Common myeloid progenitor, CD34-positive (primary cell): ENCODE measurements at regions not wholly inside any gene's neighbourhood (a gene's known extent, or its start where the extent isn't known, plus 50 kb on each side); places are given as distances from the start of the nearest gene placed in this dataset.

Experiments used
- CTCF ChIA-PET: fragments of 350-600 bp; sonication (Branson Sonifier 250); formaldehyde crosslinking; loops from one replicate; lab custom pipeline; 2021; ENCODE audit warnings: antibody characterized with exemption; lab: Charles Lee
- POLR2A ChIA-PET: fragments of 350-600 bp; sonication (Branson Sonifier 250); formaldehyde crosslinking; loops from one replicate; lab custom pipeline; 2021; ENCODE audit warnings: antibody characterized with exemption; lab: Charles Lee
- DNase-seq, 3 donors: peaks; one replicate each; pipeline versions ENCODE4 v3.0.0 to v3.0.0-alpha.2; 2013
- H3K27ac ChIP-seq, 2 experiments: 1 replicate in 1 of 2; 2 replicates in 1 of 2; pipeline ENCODE4 v1.7.0; 2013; ENCODE audit warnings: inconsistent platforms in 2 of 2, low read length in 2 of 2, mild to moderate bottlenecking in 2 of 2, low read depth in 1 of 2, moderate library complexity in 1 of 2; ENCODE audit not compliant: severe bottlenecking in 2 of 2, insufficient read depth in 1 of 2, poor library complexity in 1 of 2
- H3K27me3 ChIP-seq, 5 experiments: replicated peaks in 2 of 5; 1 replicate in 3 of 5; 2 replicates in 2 of 5; pipeline versions ENCODE4 v1.6.1 to v1.7.0; 2013; ENCODE audit warnings: low read length in 4 of 5, mild to moderate bottlenecking in 2 of 5, moderate library complexity in 2 of 5, inconsistent platforms in 1 of 5; ENCODE audit not compliant: insufficient read depth in 5 of 5, control insufficient read depth in 4 of 5
- H3K36me3 ChIP-seq, 4 experiments: 1 replicate in 2 of 4; 2 replicates in 2 of 4; pipeline versions ENCODE4 v1.6.1 to v1.7.0; 2013; ENCODE audit warnings: low read length in 3 of 4, control low read depth in 1 of 4, mild to moderate bottlenecking in 1 of 4; ENCODE audit not compliant: control insufficient read depth in 4 of 4, insufficient read depth in 4 of 4
- H3K4me1 ChIP-seq, 4 experiments: 1 replicate in 3 of 4; 2 replicates in 1 of 4; pipeline versions ENCODE4 v1.6.1 to v1.7.1; 2013; ENCODE audit warnings: low read length in 3 of 4, mild to moderate bottlenecking in 3 of 4, control low read depth in 1 of 4, inconsistent platforms in 1 of 4, moderate library complexity in 1 of 4; ENCODE audit not compliant: control insufficient read depth in 4 of 4, insufficient read depth in 4 of 4; ENCODE audit errors: control extremely low read depth in 1 of 4
- H3K4me3 ChIP-seq, 7 experiments: 1 replicate in 4 of 7; 2 replicates in 3 of 7; pipeline versions ENCODE4 v1.5.1 to v1.7.0; 2013; ENCODE audit warnings: mild to moderate bottlenecking in 7 of 7, low read length in 6 of 7, moderate library complexity in 6 of 7, inconsistent platforms in 2 of 7, low read depth in 2 of 7, control low read depth in 1 of 7; ENCODE audit not compliant: insufficient read depth in 4 of 7, control insufficient read depth in 1 of 7; ENCODE audit errors: extremely low read depth in 1 of 7
- H3K9me3 ChIP-seq, 5 experiments: 1 replicate in 4 of 5; 2 replicates in 1 of 5; pipeline versions ENCODE4 v1.6.1 to v1.7.1; 2013; ENCODE audit warnings: low read length in 4 of 5, mild to moderate bottlenecking in 2 of 5, inconsistent platforms in 1 of 5, low read depth in 1 of 5, moderate library complexity in 1 of 5; ENCODE audit not compliant: control insufficient read depth in 4 of 5, insufficient read depth in 2 of 5; ENCODE audit errors: control extremely low read depth in 1 of 5
- WGBS: methylation state at CpG from one replicate; pipeline ENCODE4 v1.1.5; 2013; ENCODE audit not compliant: insufficient coverage; 5-methylcytosine and 5-hydroxymethylcytosine counted together

DNA sequence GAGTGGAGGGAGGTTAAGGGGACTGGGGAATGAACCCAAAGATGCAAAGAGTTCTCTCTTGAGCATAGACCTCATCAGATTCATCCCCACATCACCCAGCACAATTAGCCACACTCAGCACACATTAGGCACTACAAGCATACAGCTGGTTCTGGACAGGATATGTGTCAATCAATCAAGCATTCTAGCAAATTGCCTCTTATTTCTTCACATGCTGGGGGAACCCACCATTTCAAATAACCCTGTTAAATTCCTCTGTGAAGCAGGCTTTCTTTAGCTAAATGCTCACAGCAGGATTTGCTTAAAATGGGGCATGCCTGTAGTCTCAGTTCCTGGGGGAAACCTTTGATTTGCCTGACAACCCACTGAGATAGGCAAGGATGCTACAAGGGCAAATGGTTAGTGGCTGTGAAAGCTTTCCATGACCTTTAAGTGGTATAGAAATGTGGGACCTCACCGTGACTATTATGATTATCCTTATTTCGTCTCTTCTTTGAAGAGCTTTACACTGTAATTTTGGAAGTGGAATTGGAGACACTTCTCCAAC lies 193.4 kb upstream of the ZMIZ1 start:
- Histone ChIP-seq H3K27me3 (peaks cover 0 to 15% (median 2%) of the 10 kb centered on the region in 5 experiments), H3K9me3 (peaks cover 0 to 6% (median 3%) of the 10 kb centered on the region in 5 experiments), H3K4me3 (no peak overlapping the region), H3K4me1 (peaks cover 0 to 7% (median 2%) of the 10 kb centered on the region in 4 experiments), H3K36me3 (no peaks in the 10 kb centered on the region), H3K27ac (no peak overlapping the region)
- DNase-seq, result no peak
- ChIA-PET POLR2A (no interaction called here), CTCF (interaction anchor here (1.0 to 1.2 kb wide), 3 partner anchors 14 to 320 kb away, joined by 3 to 4 read pairs (median 3); no protein-coding TSS in a partner anchor)
- 100% methylated on average over 2 of the region's 2 CpGs for WGBS

GRCh38 chr10:78875932-78876331 lies 192.8 kb upstream of the ZMIZ1 start:
- ChIA-PET CTCF (interaction anchor here (1.0 to 1.2 kb wide), 2 partner anchors 14 to 16 kb away, joined by 3 to 4 read pairs; no protein-coding TSS in a partner anchor), POLR2A (no interaction called here)
- peaks cover 0 to 6% (median 3%) of the 10 kb centered on the region in 5 experiments for H3K9me3 ChIP-seq
- H3K27ac ChIP-seq, result no peak overlapping the region
- H3K4me1 ChIP-seq, result peaks cover 0 to 5% (median 0%) of the 10 kb centered on the region in 4 experiments
- no peak for DNase-seq
- H3K36me3 ChIP-seq, result no peaks in the 10 kb centered on the region
- WGBS, result 96% methylated on average over 4 of the region's 4 CpGs
- H3K4me3 ChIP-seq, result no peak overlapping the region
- peaks cover 0 to 11% (median 2%) of the 10 kb centered on the region in 5 experiments for H3K27me3 ChIP-seq

DNA sequence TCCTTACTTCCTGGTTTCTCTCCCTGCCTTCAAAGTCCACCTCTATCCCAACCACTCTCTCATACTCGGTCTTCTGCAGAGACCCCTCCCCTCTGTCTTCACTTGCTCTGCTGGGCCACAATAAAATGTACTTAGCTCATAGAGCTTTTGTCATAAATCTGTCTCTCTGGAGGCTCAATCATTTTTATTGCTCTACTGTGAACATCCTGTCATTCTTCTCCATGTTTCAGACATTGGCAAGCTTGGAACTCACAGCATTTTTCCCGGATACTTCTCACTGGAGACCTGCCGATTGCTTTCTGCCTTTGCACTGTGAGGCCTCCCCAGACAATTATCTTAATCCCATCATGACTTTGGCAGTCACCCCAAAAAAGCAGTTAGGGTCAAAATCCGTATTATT lies 192.3 kb upstream of the ZMIZ1 start:
- H3K36me3 ChIP-seq, result no peaks in the 10 kb centered on the region
- DNase-seq, result no peak
- 100% methylated on average over 1 of the region's 4 CpGs for WGBS
- H3K9me3 ChIP-seq, result peaks cover 0 to 6% (median 3%) of the 10 kb centered on the region in 5 experiments
- no peak overlapping the region for H3K27ac ChIP-seq
- ChIA-PET POLR2A (no interaction called here), CTCF (no interaction called here)
- no peak overlapping the region for H3K4me3 ChIP-seq
- peaks cover 0 to 5% (median 0%) of the 10 kb centered on the region in 4 experiments for H3K4me1 ChIP-seq
- peaks cover 0 to 7% (median 2%) of the 10 kb centered on the region in 5 experiments for H3K27me3 ChIP-seq

GRCh38 chr10:78879621-78880020 lies 189.1 kb upstream of the ZMIZ1 start:
- DNase-seq, result no peak
- Histone ChIP-seq H3K4me1 (no peaks in the 10 kb centered on the region), H3K27me3 (peaks cover 0 to 2% (median 0%) of the 10 kb centered on the region in 5 experiments), H3K9me3 (peaks cover 0 to 9% (median 3%) of the 10 kb centered on the region in 5 experiments), H3K27ac (no peak overlapping the region), H3K36me3 (no peaks in the 10 kb centered on the region), H3K4me3 (no peak overlapping the region)
- WGBS, result no CpG with 5 or more reads among the region's 3 CpGs
- CTCF ChIA-PET, result no interaction called here
- POLR2A ChIA-PET, result no interaction called here

DNA sequence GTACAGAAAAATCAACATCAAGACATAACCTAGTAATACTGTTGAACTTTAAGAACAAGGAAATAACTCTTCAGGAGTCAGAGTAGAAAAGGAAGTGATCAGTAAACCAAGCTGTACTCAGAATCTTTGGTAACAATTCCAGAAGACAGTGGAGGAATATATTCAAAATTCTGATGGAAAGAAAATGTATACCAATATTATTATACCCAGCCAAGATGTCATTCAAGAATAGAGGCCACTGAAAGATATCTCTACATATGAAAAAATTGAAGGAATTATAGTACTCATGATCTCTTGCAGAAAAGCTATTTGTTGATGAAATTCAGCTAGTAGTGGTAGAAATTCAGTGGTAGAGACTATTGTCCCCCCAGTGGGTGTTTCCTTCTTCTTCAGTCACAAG lies 182.6 kb upstream of the ZMIZ1 start:
- H3K4me1 ChIP-seq, result peaks cover 0 to 3% (median 0%) of the 10 kb centered on the region in 4 experiments
- H3K9me3 ChIP-seq, result peaks cover 3 to 22% (median 5%) of the 10 kb centered on the region in 5 experiments
- no peaks in the 10 kb centered on the region for H3K36me3 ChIP-seq
- no peak overlapping the region for H3K27ac ChIP-seq
- no peak overlapping the region for H3K4me3 ChIP-seq
- CTCF ChIA-PET, result no interaction called here
- POLR2A ChIA-PET, result no interaction called here
- no peaks in the 10 kb centered on the region for H3K27me3 ChIP-seq
- no peak for DNase-seq

DNA sequence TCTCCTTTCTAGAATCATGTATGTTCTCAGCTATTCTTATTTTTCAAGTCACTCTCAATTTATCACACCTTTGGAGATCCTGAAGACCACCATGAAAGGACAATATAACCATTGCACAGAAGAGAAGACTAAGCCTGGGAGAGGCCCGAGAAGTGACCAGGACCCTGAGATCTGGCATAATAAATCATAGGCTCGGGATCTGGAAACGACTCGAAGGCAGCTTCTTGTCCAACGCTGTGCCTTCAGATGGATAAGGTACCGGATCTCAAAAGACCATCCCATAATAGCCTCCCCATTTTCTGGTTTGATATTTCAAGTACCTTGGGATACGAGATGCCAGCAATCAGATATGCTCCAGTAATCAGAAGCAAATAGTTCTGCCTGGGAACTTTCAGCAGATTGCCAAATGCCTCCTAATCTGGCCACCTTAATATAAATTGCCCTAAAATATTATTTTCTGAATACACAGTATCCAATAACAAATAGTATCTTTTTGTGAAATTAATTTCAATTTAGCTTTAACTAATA lies 179.2 kb upstream of the ZMIZ1 start:
- DNase-seq, result no peak
- Histone ChIP-seq H3K4me1 (peaks cover 0 to 15% (median 1%) of the 10 kb centered on the region in 4 experiments), H3K27me3 (no peaks in the 10 kb centered on the region), H3K27ac (no peak overlapping the region), H3K36me3 (no peaks in the 10 kb centered on the region), H3K4me3 (no peak overlapping the region), H3K9me3 (peaks cover 0 to 18% (median 5%) of the 10 kb centered on the region in 5 experiments)
- ChIA-PET CTCF (interaction anchor here (1.0 to 1.7 kb wide), 3 partner anchors 14 to 306 kb away, joined by 3 to 4 read pairs (median 3); no protein-coding TSS in a partner anchor), POLR2A (no interaction called here)
- WGBS, result 98% methylated on average over 6 of the region's 7 CpGs

GRCh38 chr10:78890506-78890905 lies 178.3 kb upstream of the ZMIZ1 start:
- H3K36me3 ChIP-seq, result no peaks in the 10 kb centered on the region
- H3K9me3 ChIP-seq, result peaks cover 0 to 11% (median 5%) of the 10 kb centered on the region in 5 experiments
- H3K27ac ChIP-seq, result no peak overlapping the region
- no peak for DNase-seq
- ChIA-PET POLR2A (no interaction called here), CTCF (interaction anchor here (1.0 to 1.1 kb wide), 2 partner anchors 15 to 19 kb away, joined by 3 to 4 read pairs; no protein-coding TSS in a partner anchor)
- H3K27me3 ChIP-seq, result no peaks in the 10 kb centered on the region
- H3K4me1 ChIP-seq, result peaks cover 0 to 15% (median 1%) of the 10 kb centered on the region in 4 experiments
- H3K4me3 ChIP-seq, result no peak overlapping the region
- 88% methylated on average over 3 of the region's 3 CpGs for WGBS
